ENCODE measurements at regions not wholly inside any gene's neighbourhood (a gene's known extent, or its start where the extent isn't known, plus 50 kb on each side); places are given as distances from the start of the nearest gene placed in this dataset.

DNA sequence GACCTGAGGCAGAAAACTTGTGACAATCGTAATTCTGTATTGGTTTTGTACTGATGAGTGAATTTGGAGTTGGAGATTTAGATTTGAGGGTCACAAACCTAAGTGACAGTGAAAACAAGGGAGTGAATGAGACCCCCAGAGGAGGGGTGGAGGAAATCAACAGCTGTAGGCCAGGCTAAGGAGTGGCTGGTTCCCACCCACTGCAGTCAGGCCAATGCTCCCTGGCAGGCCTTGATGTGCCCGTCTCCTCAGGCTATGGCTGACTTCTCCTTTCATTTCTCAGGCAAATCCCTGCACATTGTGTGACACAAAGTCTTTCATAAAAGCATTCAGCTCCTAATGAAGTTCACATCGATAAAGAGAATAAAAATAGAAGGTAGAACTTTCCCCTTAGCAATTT lies 557.6 kb downstream of the CETN3 start (continued):
- TF ChIP-seq SIN3A (conservative IDR thresholded peaks at IDR 0.05 in 1 of 2, IDR thresholded peaks at IDR 0.05 in 1 of 2; ENCODE audit: low read depth in 1 of 2, low read length in 2 of 2), result no peak
- TF ChIP-seq CEBPB (IDR thresholded peaks at IDR 0.05; ENCODE audit: low read depth, low read length), result no peak

DNA sequence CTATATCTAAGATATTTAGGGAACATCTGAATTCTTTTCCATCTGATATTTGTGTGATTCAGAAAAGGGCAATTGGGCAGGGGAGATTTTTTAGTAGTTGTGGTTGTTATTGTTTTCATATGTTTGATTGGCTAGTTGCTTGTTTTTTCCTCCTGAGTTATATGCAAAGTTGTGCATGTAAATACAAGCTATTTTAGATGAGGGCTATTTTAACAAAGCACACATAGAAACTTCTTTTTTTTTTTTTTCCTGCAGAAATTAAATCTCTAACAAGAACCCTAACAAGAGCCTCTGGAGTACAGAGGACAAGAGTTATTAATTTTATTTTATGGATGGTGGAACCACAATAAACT lies 559.1 kb downstream of the CETN3 start:
- Histone ChIP-seq H2AFZ (ENCODE audit: low read length) (no peak overlapping the region), H3K23me2 (ENCODE audit: low read depth, low read length) (no peaks in the 10 kb centered on the region; the same call in 1 of the 2 replicates), H3K4me1 (replicated peaks in 1 of 4; ENCODE audit: control insufficient read depth in 3 of 4, insufficient read depth in 4 of 4, low read length in 3 of 4) (peaks cover 0 to 6% (median 3%) of the 10 kb centered on the region in 4 experiments; a peak in 4 of 7 replicates), H3K56ac (replicated peaks; ENCODE audit: insufficient read length, low read depth, low read length) (no peak overlapping the region), H2BK15ac (ENCODE audit: low read length) (no peak overlapping the region), H3K9ac (replicated peaks in 1 of 4; ENCODE audit: extremely low read depth in 1 of 4, low read depth in 3 of 4, low read length in 3 of 4) (no peak overlapping the region), H2BK12ac (ENCODE audit: low read depth, low read length) (no peak overlapping the region), H4K5ac (ENCODE audit: insufficient read length, low read depth, low read length) (no peak overlapping the region), H3K9me3 (ENCODE audit: insufficient read depth in 2 of 2, low read depth in 1 of 2, low read length in 1 of 2) (no peaks in the 10 kb centered on the region), H3K4ac (replicated peaks; ENCODE audit: insufficient read length, low read depth, low read length) (no peak overlapping the region), H3K79me1 (ENCODE audit: low read depth, low read length) (no peaks in the 10 kb centered on the region), H4K20me1 (replicated peaks in 1 of 2; ENCODE audit: control insufficient read depth in 1 of 2, insufficient read depth in 2 of 2, low read length in 2 of 2) (no peaks in the 10 kb centered on the region), H3K27me3 (replicated peaks in 1 of 4; ENCODE audit: control insufficient read depth in 3 of 4, extremely low read depth in 1 of 4, insufficient read depth in 3 of 4, low read length in 3 of 4) (no peaks in the 10 kb centered on the region), H4K8ac (ENCODE audit: extremely low read depth, insufficient read depth, low read length) (no peak overlapping the region), H2BK120ac (replicated peaks; ENCODE audit: low read depth, low read length) (no peak overlapping the region), H2AK5ac (ENCODE audit: low read depth, low read length) (no peak overlapping the region), H3K18ac (ENCODE audit: extremely low read depth, low read length) (no peak overlapping the region), H2BK5ac (ENCODE audit: low read depth, low read length) (no peak overlapping the region), H3K27ac (ENCODE audit: low read depth, low read length) (no peak overlapping the region), H3K36me3 (ENCODE audit: control insufficient read depth in 2 of 4, insufficient read depth in 4 of 4, low read length in 3 of 4) (no peaks in the 10 kb centered on the region), H2BK20ac (ENCODE audit: low read length) (no peak overlapping the region), H3K23ac (ENCODE audit: insufficient read length) (no peak overlapping the region), H3K14ac (ENCODE audit: insufficient read length) (no peak overlapping the region), H3K4me2 (ENCODE audit: insufficient read depth in 1 of 2, low read depth in 2 of 2, low read length in 2 of 2) (no peak overlapping the region), H3K4me3 (ENCODE audit: extremely low read depth in 1 of 4, insufficient read depth in 2 of 4, low read depth in 3 of 4, low read length in 4 of 4) (no peak overlapping the region), H4K91ac (replicated peaks; ENCODE audit: insufficient read length, low read length) (no peak overlapping the region), H3K79me2 (ENCODE audit: control insufficient read depth in 1 of 2, insufficient read depth in 2 of 2, low read length in 2 of 2) (no peaks in the 10 kb centered on the region)
- DNase-seq (ENCODE audit: low read depth in 1 of 2, low spot score in 2 of 2) (no peak), FAIRE-seq (no peak)
- ChIA-PET POLR2A (ENCODE audit: partially characterized antibody) (no interaction called here), CTCF (ENCODE audit: partially characterized antibody) (interaction anchor here (1.0 to 1.1 kb wide), 2 partner anchors 9 to 13 kb away, joined by 3 to 4 read pairs; no protein-coding TSS in a partner anchor)
- TF ChIP-seq MAFK (IDR thresholded peaks at IDR 0.05; ENCODE audit: low read depth, low read length) (no peak), KDM4A (IDR thresholded peaks at IDR 0.05; ENCODE audit: low read depth, low read length, severe bottlenecking) (no peak), SRF (IDR thresholded peaks at IDR 0.05; ENCODE audit: low read depth, low read length) (no peak), HDAC2 (IDR thresholded peaks at IDR 0.05; ENCODE audit: borderline replicate concordance in 1 of 2, low read depth in 2 of 2, low read length in 2 of 2) (no peak), PHF8 (conservative IDR thresholded peaks at IDR 0.05; ENCODE audit: low read depth, low read length) (no peak), JUND (IDR thresholded peaks at IDR 0.05; ENCODE audit: low read length) (no peak), KDM5A (IDR thresholded peaks at IDR 0.05; ENCODE audit: low read length) (no peak), BCL11A (IDR thresholded peaks at IDR 0.05; ENCODE audit: low read depth in 2 of 2, low read length in 2 of 2) (no peak)
- TF ChIP-seq, protein P1, sequence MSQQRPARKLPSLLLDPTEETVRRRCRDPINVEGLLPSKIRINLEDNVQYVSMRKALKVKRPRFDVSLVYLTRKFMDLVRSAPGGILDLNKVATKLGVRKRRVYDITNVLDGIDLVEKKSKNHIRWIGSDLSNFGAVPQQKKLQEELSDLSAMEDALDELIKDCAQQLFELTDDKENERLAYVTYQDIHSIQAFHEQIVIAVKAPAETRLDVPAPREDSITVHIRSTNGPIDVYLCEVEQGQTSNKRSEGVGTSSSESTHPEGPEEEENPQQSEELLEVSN (IDR thresholded peaks at IDR 0.05), result no peak
